ENCODE measurements at regions not wholly inside any gene's neighbourhood (a gene's known extent, or its start where the extent isn't known, plus 50 kb on each side); places are given as distances from the start of the nearest gene placed in this dataset.

- intact Hi-C loops (cut with micrococcal nuclease), result no loop called here
- ATAC-seq (no peak), DNase-seq (peak; percentile 26)
Observed at GRCh38 chr4:1503583-1504471, 97.6 kb upstream of the NKX1-1 start.

DNA sequence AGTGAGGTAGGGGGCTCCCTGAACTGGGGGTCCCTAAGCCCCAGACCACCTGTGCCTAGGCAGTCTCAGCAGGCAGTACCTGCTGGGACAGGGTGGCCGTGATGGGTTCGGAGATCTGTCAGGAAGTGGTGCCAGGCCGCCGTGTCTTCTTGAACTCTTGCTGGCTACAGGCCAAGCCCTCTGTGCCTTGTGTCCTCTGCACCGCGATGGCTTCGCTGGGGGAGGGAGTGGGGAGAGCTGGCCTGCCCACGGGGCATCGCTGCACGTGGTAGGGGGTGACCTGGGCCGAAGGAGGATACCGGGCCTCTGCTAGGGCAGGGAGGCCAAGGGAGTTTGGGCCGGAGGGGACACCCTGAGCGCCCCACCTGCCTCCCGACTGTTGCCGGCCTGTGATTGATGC lies 96.7 kb upstream of the NKX1-1 start:
- intact Hi-C loops (cut with micrococcal nuclease), result no loop called here
- DNase-seq, result peak; percentile 26
- no peak for ATAC-seq

DNA sequence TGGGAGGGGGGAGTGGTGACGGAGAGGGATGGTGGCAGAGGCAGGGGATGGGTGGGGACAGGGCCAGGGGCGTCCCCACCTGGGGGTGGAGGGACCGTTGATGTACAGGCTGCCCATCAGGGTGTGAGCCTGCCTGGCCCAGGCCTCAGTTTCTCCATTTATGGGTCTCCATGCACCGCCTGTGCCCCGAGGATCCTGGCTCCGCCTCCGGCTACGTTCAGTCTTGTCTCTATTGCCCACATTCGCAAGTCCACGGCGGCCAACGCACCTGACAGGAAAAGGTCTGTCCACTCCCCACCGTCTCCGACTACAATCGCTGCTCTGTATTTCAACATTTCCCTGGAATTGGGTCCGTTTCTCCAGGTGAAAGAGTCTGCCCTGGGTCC lies 96.3 kb upstream of the NKX1-1 start:
- ATAC-seq, result no peak
- peak; percentile 30 for DNase-seq
- intact Hi-C loops (cut with micrococcal nuclease), result no loop called here

- intact Hi-C loops (cut with micrococcal nuclease), result no loop called here
- peak; percentile 34 for DNase-seq
- ATAC-seq, result peak; percentile 43
Observed at GRCh38 chr4:1501754-1502500, 95.7 kb upstream of the NKX1-1 start.

- intact Hi-C loops (cut with micrococcal nuclease), result no loop called here
- no peak for ATAC-seq
Observed at GRCh38 chr4:1500966-1501753, 94.9 kb upstream of the NKX1-1 start.

GRCh38 chr4:1500231-1500965 lies 94.2 kb upstream of the NKX1-1 start:
- ATAC-seq (no peak), DNase-seq (peak; percentile 17)
- intact Hi-C loops (cut with micrococcal nuclease), result no loop called here

More at GRCh38 chr4:1500966-1501753, 94.9 kb upstream of the NKX1-1 start:
- DNase-seq, result peak; percentile 9

DNA sequence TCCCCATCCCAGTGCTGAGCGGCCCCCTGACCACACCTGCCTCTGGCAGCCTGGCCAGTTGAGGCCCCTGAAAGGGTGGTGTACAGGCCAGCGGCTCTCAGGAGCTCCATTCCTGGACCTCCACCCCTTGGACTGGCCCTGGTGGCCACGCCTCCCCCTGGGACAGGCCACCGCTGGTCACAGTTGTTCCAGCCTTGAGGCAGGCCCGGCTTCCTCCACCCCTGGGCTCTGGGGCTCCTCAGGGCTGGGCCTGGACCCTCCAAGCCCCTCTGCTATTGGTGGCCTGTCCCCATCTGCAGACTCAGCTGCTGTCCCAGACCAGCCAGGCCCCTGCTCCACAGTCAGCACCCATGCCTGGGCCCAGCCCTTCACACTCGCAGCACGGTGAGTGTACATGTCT lies 93.2 kb upstream of the NKX1-1 start:
- ATAC-seq, result no peak
- intact Hi-C loops (cut with micrococcal nuclease), result no loop called here
- peak; percentile 11 for DNase-seq

- intact Hi-C loops (cut with micrococcal nuclease), result no loop called here
- DNase-seq, result no peak
- no peak for ATAC-seq
Observed at GRCh38 chr4:1497189-1497801, 91.1 kb upstream of the NKX1-1 start.

- intact Hi-C loops (cut with micrococcal nuclease), result no loop called here
- no peak for DNase-seq
- ATAC-seq, result no peak
Observed at GRCh38 chr4:1496116-1496642, 89.9 kb upstream of the NKX1-1 start.

GRCh38 chr4:1495416-1496115 lies 89.3 kb upstream of the NKX1-1 start:
- ATAC-seq (no peak), DNase-seq (peak; percentile 21)
- intact Hi-C loops (cut with micrococcal nuclease), result no loop called here

DNA sequence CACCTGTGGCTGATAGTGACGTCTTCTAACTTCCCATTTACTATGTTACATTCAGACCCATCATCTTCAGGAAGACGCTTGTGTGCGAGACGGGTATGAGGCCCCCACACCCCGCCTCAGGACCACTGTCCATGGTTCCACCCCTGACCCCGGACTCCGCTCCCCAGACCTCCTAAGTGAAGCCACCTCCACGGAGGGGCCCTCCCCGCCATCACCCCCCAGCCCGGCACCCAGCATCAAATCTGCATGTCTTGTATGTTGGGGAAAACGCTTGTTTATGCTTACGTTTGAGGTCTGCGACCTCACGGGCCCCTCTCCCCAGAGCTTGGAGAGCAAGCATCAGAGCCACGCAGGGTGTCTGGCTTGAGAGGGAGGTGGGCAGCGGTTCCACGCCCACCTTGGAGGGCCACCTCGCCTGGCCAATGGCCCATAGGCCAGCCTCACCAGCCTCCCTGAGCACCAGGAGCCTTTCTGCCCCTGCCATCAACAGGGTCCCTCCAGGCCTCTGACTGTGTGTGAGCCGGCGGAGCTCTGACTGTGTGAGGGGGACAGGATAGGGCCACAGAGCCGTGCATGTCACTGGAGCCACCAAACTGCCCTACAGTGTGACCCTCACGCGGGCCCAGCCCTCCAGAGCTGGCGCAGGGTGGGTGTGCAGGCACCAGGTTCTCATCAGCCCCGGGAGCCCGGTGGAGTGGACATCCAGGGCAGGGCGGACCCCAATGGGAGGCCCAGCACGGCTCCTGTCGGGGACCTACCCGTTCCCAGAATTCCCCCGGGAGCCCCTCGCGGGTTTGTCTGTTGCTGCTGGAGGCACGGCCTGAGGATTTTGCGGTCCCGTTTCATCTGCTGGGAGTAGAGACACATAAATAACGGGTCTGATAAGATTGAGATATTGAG lies 88.4 kb upstream of the NKX1-1 start:
- intact Hi-C loops (cut with micrococcal nuclease), result no loop called here
- peak; percentile 15 for DNase-seq
- no peak for ATAC-seq

DNA sequence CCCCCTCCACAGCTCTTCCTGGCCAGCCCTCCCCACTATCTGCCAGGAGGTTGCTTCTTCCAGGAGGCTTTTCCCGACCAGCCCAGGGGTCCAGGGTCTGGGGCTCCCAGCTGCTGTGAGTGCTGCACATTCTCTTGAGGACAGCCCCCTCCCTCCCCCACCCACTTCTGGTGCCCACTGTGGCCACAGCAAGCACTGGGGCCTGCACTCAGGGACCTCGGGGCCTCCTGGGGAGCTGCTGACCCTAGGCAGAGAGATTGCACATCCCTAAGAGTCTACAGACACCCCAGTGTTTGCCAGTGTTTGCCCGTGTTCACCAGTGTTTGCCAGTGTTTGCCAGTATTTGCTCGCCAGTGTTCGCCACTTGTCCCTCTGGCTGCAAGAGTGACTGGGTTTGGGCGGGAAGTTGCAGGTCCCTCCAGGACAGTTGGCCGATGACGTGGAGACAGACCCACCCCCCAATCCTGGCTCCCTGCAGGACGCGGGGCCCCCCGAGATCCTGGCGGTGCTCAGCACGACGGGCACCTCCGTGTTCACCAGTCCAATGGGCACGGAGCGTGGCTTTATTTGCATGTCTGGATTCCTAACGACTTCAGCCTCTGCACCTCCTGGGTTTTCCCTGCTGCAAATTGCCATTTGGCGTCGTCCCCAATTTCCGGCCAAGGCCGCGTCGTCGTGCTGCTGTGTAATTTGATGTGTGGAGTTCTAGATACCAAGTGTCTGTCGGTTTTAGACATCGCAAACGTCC lies 87.5 kb upstream of the NKX1-1 start:
- DNase-seq (peak; percentile 12), ATAC-seq (no peak)

DNA sequence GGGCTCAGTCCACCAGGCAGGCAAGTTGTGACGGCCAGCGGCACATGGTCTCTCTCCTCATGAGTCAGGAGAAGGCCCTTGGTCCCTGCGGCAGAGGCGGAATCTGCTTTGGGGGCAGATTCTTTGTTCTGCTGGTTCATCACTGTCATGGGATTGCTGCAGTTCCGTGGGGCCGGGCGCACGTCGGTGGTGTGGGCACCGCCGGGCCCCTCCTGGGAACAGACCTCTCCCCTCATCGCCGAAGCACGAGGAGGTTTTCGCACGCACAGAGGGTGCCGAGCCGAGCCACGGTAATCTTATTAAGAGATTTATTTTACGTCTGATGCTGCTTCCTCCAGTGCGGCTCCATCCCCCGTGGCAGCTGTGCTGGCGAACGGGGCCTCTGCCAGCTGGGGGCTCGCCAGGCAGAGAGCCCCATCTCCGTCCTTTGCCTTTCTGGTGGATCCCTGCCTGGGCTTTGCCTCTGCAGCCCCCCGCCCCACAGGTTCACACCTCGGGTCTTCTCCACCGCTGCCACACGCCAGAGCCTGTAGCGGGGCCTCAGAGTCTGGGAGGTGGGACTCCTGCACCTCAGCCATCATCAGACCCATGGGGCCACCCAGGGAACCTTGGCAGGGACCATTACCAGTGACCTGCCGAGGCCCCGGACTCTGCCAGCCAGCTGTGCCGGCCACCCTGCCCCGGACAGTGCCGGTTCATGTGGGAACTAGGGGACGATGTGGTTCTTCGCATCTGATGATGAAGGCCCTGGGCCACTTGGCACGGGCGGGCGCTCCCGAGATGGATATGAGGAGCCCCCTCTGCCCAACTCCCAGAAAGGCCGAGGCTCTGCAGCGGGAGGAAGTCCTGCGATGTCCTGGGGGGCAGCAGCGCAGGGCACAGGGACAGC lies 86.7 kb upstream of the NKX1-1 start:
- intact Hi-C loops (cut with micrococcal nuclease), result no loop called here
- no peak for ATAC-seq
- DNase-seq, result peak; percentile 21

More for the DNA sequence above, 87.5 kb upstream of the NKX1-1 start:
- intact Hi-C loops (cut with micrococcal nuclease), result no loop called here

- intact Hi-C loops (cut with micrococcal nuclease), result no loop called here
- ATAC-seq (no peak), DNase-seq (no peak)
Observed at GRCh38 chr4:1492142-1492457, 85.9 kb upstream of the NKX1-1 start.
